ENCODE measurements at regions not wholly inside any gene's neighbourhood (a gene's known extent, or its start where the extent isn't known, plus 50 kb on each side); places are given as distances from the start of the nearest gene placed in this dataset.

DNA sequence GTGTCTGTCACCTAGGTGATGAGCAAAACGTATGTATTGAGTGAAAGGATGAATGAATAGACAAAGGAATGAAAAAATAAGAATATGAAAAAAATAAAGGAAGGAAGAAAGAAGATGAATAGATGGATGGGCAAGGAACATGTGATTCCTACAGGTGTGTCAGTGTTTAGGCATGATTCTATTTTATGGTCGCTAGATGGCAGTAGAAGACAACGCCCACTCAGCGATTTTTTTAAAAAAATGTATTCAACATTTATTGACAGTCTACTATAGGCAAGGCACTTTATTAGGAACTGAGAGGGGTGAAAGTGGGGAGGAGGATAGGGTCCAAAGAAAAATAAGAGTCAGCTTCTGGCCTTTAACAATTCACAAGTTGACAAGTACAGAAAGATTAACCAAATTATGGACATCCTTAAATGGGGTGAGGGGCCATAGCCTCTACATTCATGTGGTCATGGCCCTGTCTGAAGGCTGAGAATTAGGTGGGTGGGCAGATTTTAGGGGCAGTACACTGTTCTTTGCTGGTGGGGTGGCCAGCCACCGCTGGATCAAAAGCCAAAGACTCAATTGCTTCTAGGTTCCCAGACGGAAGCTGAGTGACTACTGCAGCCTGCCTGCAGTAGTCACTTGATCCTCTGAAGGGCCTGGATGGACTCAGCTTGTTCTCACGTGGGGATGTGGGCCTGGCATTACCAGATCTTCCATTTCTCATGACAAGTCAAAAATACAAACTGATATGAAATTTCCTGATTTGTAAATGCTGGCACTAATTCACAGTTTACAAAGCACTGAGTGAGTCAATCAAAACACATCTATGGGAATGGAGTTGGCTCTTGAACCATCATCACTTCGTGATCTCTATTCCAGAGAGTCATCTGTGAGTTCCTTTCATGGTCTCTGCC lies 83.9 kb downstream of the FASLG start:
- H3K36me3 ChIP-seq (ENCODE audit: insufficient read depth, low read length) = no peaks in the 10 kb centered on the region
- H3K27ac ChIP-seq (ENCODE audit: low read depth, low read length) = no peak overlapping the region
- peak in 3 of 5 donors; percentile 37 to 58 (median 51) for DNase-seq
- H3K4me1 ChIP-seq (ENCODE audit: insufficient read depth, low read length) = peaks cover 24% of the 10 kb centered on the region
- H3K4me3 ChIP-seq (ENCODE audit: low read length) = no peak overlapping the region
- Mint-ChIP-seq H3K4me3 (peak overlapping the region in 1 of 7 donors; percentile 1), H3K4me1 (peaks cover 31 to 39% (median 36%) of the 10 kb centered on the region in 3 donors), H3K27ac (peak overlapping the region in 1 of 8 donors; percentile 28), H3K9me3 (no peaks in the 10 kb centered on the region), H3K27me3 (peaks cover 4 to 6% of the 10 kb centered on the region in 2 donors), H3K36me3 (no peaks in the 10 kb centered on the region)
- no peaks in the 10 kb centered on the region for H3K9me3 ChIP-seq (ENCODE audit: low read length)
- no peaks in the 10 kb centered on the region for H3K27me3 ChIP-seq (ENCODE audit: insufficient read depth, low read length, poor library complexity, severe bottlenecking)
- ChIA-PET POLR2A (no interaction called here), CTCF (interaction anchor here (0.7 to 8.1 kb wide), 22 partner anchors 10 to 1475 kb away, joined by 3 to 119 read pairs (median 4); partner anchors contain the start of genes PIGC and TNFSF4)

DNA sequence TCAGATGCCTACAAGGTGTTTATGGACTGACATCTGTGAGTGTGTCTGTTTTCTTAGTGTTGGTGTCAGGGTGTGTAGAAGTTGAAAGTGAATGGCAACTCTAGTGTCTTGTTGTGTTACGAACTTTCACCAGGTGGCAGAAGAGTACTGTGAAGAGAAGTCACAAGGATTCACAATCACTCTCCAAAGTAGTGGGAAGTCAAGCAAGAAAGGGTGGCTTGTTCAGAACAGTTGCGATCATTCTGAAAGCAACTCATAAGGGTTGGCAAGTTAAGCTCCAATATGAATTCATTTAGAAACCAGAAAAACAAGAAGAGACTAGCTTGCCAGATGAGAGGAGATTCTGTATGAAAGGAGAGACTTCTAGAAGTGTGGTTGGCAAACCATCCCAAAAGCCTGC lies 86.1 kb downstream of the FASLG start:
- ChIA-PET POLR2A (interaction anchor here (0.6 to 0.9 kb wide), 3 partner anchors 34 to 892 kb away, joined by 3 to 6 read pairs (median 3); no protein-coding TSS in a partner anchor), CTCF (interaction anchor here (0.6 to 8.1 kb wide), 26 partner anchors 9 to 1472 kb away, joined by 3 to 119 read pairs (median 4); partner anchors contain the start of gene TNFSF4)
- Histone ChIP-seq H3K9me3 (ENCODE audit: low read length) (no peaks in the 10 kb centered on the region), H3K27me3 (ENCODE audit: insufficient read depth, low read length, poor library complexity, severe bottlenecking) (no peaks in the 10 kb centered on the region), H3K36me3 (ENCODE audit: insufficient read depth, low read length) (no peaks in the 10 kb centered on the region), H3K4me3 (ENCODE audit: low read length) (no peak overlapping the region), H3K4me1 (ENCODE audit: insufficient read depth, low read length) (peaks cover 24% of the 10 kb centered on the region), H3K27ac (ENCODE audit: low read depth, low read length) (no peak overlapping the region)
- Mint-ChIP-seq H3K9me3 (no peaks in the 10 kb centered on the region), H3K4me3 (peak overlapping the region in 3 of 7 donors; percentile 19 to 49 (median 33)), H3K4me1 (peaks cover 31 to 39% (median 36%) of the 10 kb centered on the region in 3 donors), H3K27ac (peak overlapping the region in 3 of 8 donors; percentile 3 to 65 (median 6)), H3K27me3 (peaks cover 4 to 6% of the 10 kb centered on the region in 2 donors), H3K36me3 (no peaks in the 10 kb centered on the region)
- DNase-seq = peak in 2 of 5 donors; percentile 44 to 52

DNA sequence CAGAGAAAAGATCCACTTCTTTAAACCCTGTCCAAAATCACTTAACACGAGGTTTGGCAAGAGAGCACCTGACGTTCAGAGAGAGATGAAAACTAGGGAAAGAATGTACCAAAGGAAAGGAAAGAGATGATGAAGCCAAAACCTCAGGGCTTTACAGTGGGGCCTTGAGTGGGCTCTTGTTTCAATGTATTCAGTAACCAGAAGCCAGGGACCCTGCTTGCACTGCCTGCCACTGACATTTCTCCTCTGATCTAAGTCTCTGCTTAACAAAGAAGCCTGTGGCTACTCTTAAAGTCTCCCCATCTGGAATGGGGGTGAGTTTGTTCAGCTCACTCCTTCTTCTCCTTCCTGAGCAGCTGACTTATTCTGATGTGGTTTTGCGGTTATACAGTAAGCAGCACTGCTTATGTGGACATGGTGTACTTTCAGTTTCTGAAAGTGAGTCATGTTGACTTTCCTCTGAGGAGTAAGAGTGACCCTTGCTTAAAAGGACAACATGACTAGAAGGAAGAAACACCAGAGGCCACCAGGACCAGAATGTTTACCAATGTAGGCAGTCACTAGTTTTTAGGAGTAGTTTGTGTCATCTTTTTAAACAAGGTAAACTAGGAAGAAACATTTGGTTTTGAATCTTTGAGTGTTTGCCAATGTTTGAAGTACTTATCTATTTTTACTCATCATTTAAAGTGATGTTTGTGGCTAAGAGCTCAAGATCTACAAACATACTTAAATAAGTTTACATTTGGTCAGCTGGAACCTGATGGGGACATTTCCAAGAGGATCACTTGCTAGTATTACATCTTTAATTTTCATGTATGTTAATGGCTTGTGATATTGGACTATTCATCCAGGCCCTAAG lies 87.4 kb downstream of the FASLG start:
- ChIA-PET POLR2A (interaction anchor here (0.9 kb wide), 1 partner anchor 33 kb away, joined by 3 read pairs; no protein-coding TSS in a partner anchor), CTCF (interaction anchor here (0.9 to 8.1 kb wide), 6 partner anchors 44 to 683 kb away, joined by 3 to 119 read pairs (median 4); partner anchors contain the start of gene TNFSF4)
- H3K9me3 Mint-ChIP-seq = no peaks in the 10 kb centered on the region
- peak overlapping the region in 7 of 8 donors; percentile 27 to 86 (median 74) for H3K27ac Mint-ChIP-seq
- peaks cover 31 to 39% (median 36%) of the 10 kb centered on the region in 3 donors for H3K4me1 Mint-ChIP-seq
- no peak overlapping the region for H3K4me3 ChIP-seq (ENCODE audit: low read length)
- peaks cover 0 to 6% of the 10 kb centered on the region in 2 donors for H3K27me3 Mint-ChIP-seq
- no peaks in the 10 kb centered on the region for H3K9me3 ChIP-seq (ENCODE audit: low read length)
- H3K27ac ChIP-seq (ENCODE audit: low read depth, low read length) = no peak overlapping the region
- H3K4me3 Mint-ChIP-seq = peak overlapping the region in 6 of 7 donors; percentile 34 to 81 (median 70)
- peaks cover 24% of the 10 kb centered on the region for H3K4me1 ChIP-seq (ENCODE audit: insufficient read depth, low read length)
- no peaks in the 10 kb centered on the region for H3K36me3 ChIP-seq (ENCODE audit: insufficient read depth, low read length)
- H3K27me3 ChIP-seq (ENCODE audit: insufficient read depth, low read length, poor library complexity, severe bottlenecking) = no peaks in the 10 kb centered on the region
- peak in 4 of 5 donors; percentile 16 to 72 (median 67) for DNase-seq
- H3K36me3 Mint-ChIP-seq = no peaks in the 10 kb centered on the region

DNA sequence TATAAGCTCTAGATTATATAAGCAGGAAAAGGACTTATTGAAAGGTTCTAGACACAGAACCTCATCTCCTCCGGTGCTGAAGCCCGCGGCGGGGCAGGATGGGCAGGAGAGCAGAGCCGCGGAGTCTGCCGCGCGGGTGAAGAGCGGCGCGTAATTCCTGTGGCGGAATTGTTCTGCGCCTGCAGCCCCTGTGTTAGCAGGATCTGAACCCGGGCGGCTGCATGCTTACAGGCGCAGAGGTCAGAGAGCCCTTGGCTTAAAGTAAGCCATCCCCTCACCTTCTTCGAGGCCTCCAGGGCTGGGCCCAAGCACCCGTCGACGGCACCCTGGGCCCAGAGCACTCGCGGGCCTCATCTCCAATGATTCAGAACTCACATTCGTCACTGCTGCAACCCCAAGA lies 89.3 kb downstream of the FASLG start:
- Mint-ChIP-seq H3K4me3 (no peak overlapping the region), H3K27me3 (peaks cover 0 to 3% of the 10 kb centered on the region in 2 donors), H3K4me1 (peaks cover 29 to 33% (median 33%) of the 10 kb centered on the region in 3 donors), H3K27ac (no peak overlapping the region), H3K36me3 (no peaks in the 10 kb centered on the region), H3K9me3 (no peaks in the 10 kb centered on the region)
- no peak overlapping the region for H3K4me3 ChIP-seq (ENCODE audit: low read length)
- H3K4me1 ChIP-seq (ENCODE audit: insufficient read depth, low read length) = peaks cover 24% of the 10 kb centered on the region
- H3K27ac ChIP-seq (ENCODE audit: low read depth, low read length) = no peak overlapping the region
- no peak for DNase-seq
- ChIA-PET CTCF (interaction anchor here (0.9 to 8.1 kb wide), 2 partner anchors 456 to 682 kb away, joined by 3 to 119 read pairs; partner anchors contain the start of gene TNFSF4), POLR2A (no interaction called here)
- H3K36me3 ChIP-seq (ENCODE audit: insufficient read depth, low read length) = no peaks in the 10 kb centered on the region
- H3K9me3 ChIP-seq (ENCODE audit: low read length) = no peaks in the 10 kb centered on the region
- H3K27me3 ChIP-seq (ENCODE audit: insufficient read depth, low read length, poor library complexity, severe bottlenecking) = no peaks in the 10 kb centered on the region

DNA sequence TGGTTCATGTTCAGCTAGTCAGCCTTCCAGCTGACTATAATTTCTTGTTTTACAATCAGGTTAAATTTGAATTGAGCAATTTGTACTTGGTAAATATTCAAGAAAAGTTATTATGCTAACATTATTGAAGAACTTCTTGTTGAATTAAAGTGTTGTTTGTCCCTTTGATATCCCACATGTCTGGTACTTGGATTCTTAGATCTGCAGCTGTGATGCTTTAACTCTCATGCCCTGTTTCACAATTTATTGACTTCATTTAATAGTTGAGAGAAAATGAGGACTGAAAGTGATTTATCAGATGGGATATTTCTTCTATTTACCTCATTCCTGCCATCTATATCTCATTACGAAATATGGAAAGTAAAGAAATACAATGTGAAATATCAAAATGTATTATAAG lies 92.8 kb downstream of the FASLG start:
- DNase-seq = no peak
- Mint-ChIP-seq H3K4me1 (peaks cover 12 to 28% (median 17%) of the 10 kb centered on the region in 3 donors), H3K36me3 (no peaks in the 10 kb centered on the region), H3K27ac (no peak overlapping the region), H3K9me3 (no peaks in the 10 kb centered on the region), H3K4me3 (no peak overlapping the region), H3K27me3 (peaks cover 4 to 8% of the 10 kb centered on the region in 2 donors)
- no peak overlapping the region for H3K4me3 ChIP-seq (ENCODE audit: low read length)
- H3K4me1 ChIP-seq (ENCODE audit: insufficient read depth, low read length) = peaks cover 10% of the 10 kb centered on the region
- no peaks in the 10 kb centered on the region for H3K27me3 ChIP-seq (ENCODE audit: insufficient read depth, low read length, poor library complexity, severe bottlenecking)
- no peak overlapping the region for H3K27ac ChIP-seq (ENCODE audit: low read depth, low read length)
- no peaks in the 10 kb centered on the region for H3K9me3 ChIP-seq (ENCODE audit: low read length)
- ChIA-PET POLR2A (no interaction called here), CTCF (no interaction called here)
- no peaks in the 10 kb centered on the region for H3K36me3 ChIP-seq (ENCODE audit: insufficient read depth, low read length)

DNA sequence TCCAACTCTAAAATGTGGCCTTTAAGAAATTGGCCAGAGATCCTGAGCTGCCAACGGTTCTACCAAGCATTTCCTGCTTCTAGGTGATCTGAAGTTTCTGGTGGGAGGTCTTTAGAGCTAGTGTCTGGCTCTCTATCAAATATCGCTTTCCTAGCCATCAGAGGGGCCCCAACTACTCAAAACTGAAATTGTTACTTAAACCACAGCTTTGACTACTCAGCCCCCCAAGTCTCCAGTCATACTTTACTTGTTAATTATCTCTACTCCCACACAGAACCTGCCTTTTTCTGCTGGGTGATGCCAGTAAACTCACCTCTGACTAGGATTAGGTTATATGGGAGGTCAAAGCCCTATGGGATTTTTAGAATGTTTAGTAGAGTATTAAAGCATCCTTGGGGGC lies 95.1 kb downstream of the FASLG start:
- ChIA-PET CTCF (no interaction called here), POLR2A (no interaction called here)
- Histone ChIP-seq H3K4me1 (ENCODE audit: insufficient read depth, low read length) (peaks cover 4% of the 10 kb centered on the region), H3K27me3 (ENCODE audit: insufficient read depth, low read length, poor library complexity, severe bottlenecking) (no peaks in the 10 kb centered on the region), H3K36me3 (ENCODE audit: insufficient read depth, low read length) (no peaks in the 10 kb centered on the region), H3K4me3 (ENCODE audit: low read length) (no peak overlapping the region), H3K27ac (ENCODE audit: low read depth, low read length) (no peak overlapping the region), H3K9me3 (ENCODE audit: low read length) (no peaks in the 10 kb centered on the region)
- H3K4me3 Mint-ChIP-seq = no peak overlapping the region
- H3K36me3 Mint-ChIP-seq = no peaks in the 10 kb centered on the region
- DNase-seq = no peak
- H3K27me3 Mint-ChIP-seq = peaks cover 4 to 14% of the 10 kb centered on the region in 2 donors
- H3K27ac Mint-ChIP-seq = no peak overlapping the region
- H3K9me3 Mint-ChIP-seq = no peaks in the 10 kb centered on the region
- peaks cover 3 to 16% (median 6%) of the 10 kb centered on the region in 3 donors for H3K4me1 Mint-ChIP-seq

DNA sequence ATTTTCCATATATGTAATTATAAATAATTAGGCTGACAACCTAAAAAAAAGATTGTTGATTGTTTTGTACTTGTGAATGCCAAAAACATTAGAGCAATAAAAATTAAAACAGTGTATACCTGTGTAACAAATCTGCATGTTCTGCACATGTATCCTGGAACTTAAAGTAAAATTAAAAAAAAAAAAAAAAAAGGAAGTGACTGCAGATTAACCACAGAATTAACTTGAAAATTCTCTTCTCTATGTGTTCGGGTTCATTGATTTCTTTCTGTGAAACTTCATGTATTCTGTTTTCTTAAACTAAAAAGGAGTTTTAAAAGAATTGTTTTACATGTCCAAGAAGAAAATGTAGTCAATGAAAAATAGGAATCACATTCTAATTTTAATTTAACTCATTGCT lies 95.7 kb downstream of the FASLG start:
- H3K9me3 Mint-ChIP-seq = no peaks in the 10 kb centered on the region
- ChIA-PET CTCF (no interaction called here), POLR2A (no interaction called here)
- H3K4me3 Mint-ChIP-seq = no peak overlapping the region
- H3K27ac Mint-ChIP-seq = no peak overlapping the region
- no peak for DNase-seq
- Histone ChIP-seq H3K9me3 (ENCODE audit: low read length) (no peaks in the 10 kb centered on the region), H3K27me3 (ENCODE audit: insufficient read depth, low read length, poor library complexity, severe bottlenecking) (no peaks in the 10 kb centered on the region), H3K36me3 (ENCODE audit: insufficient read depth, low read length) (no peaks in the 10 kb centered on the region), H3K4me1 (ENCODE audit: insufficient read depth, low read length) (peaks cover 4% of the 10 kb centered on the region), H3K27ac (ENCODE audit: low read depth, low read length) (no peak overlapping the region), H3K4me3 (ENCODE audit: low read length) (no peak overlapping the region)
- peaks cover 3 to 16% (median 6%) of the 10 kb centered on the region in 3 donors for H3K4me1 Mint-ChIP-seq
- H3K27me3 Mint-ChIP-seq = peaks cover 4 to 14% of the 10 kb centered on the region in 2 donors
- no peaks in the 10 kb centered on the region for H3K36me3 Mint-ChIP-seq

All from CD8-positive, alpha-beta memory T cell (primary cell).